Transverse colon (tissue), 3 donors: ENCODE measurements at regions not wholly inside any gene's neighbourhood (a gene's known extent, or its start where the extent isn't known, plus 50 kb on each side); places are given as distances from the start of the nearest gene placed in this dataset.
"Not testable (repeated sequence)": the region's sequence is repeated elsewhere in the genome, so short reads cannot be mapped to it uniquely, and the experiment has no call there.

Experiments used
- CTCF ChIP-seq, 5 experiments: fragments of 200-600 bp in 3 of 5; fragments of 450-650 bp in 2 of 5; sonication (generic) in 3 of 5; IDR thresholded peaks; 1 replicate in 2 of 5; 2 replicates in 3 of 5; pipeline ENCODE4 v1.5.1; 2016 to 2017; ENCODE audit warnings: antibody characterized with exemption in 5 of 5, inconsistent platforms in 3 of 5, mild to moderate bottlenecking in 2 of 5, moderate library complexity in 1 of 5
- EP300 ChIP-seq: sonication (generic); formaldehyde crosslinking; IDR thresholded peaks from one replicate; pipeline ENCODE4 v1.6.1; 2017; ENCODE audit warnings: antibody characterized with exemption, low read depth
- POLR2A ChIP-seq: fragments of 450-650 bp; IDR thresholded peaks from one replicate; pipeline ENCODE4 v1.6.1; 2016; ENCODE audit warnings: antibody characterized with exemption, mild to moderate bottlenecking, moderate library complexity

- TF ChIP-seq CTCF (IDR thresholded peaks at IDR 0.05); EP300; POLR2A: not testable (repeated sequence)
Measured at GRCh38 chr20:30378721-30379120, 878.7 kb upstream of the DEFB115 start.
